MM.1S (cell line): ENCODE measurements at regions not wholly inside any gene's neighbourhood (a gene's known extent, or its start where the extent isn't known, plus 50 kb on each side); places are given as distances from the start of the nearest gene placed in this dataset.

Experiments
- DNase-seq: peaks from one replicate; pipeline ENCODE4 v3.0.0-alpha.2; 2015
- H2AFZ ChIP-seq: fragments of 300-600 bp; sonication (generic); 2 replicates; pipeline ENCODE4 v1.6.0; 2016; ENCODE audit warnings: antibody characterized with exemption, low read length
- H3F3A ChIP-seq: fragments of 300-600 bp; sonication (generic); 2 replicates; pipeline ENCODE4 v1.6.1; 2016; ENCODE audit warnings: mild to moderate bottlenecking, antibody characterized with exemption, low read length, moderate library complexity, mixed read lengths; ENCODE audit not compliant: insufficient read depth
- H3K27ac ChIP-seq: fragments of 300-600 bp; sonication (generic); 2 replicates; pipeline ENCODE4 v1.5.1; 2016; ENCODE audit warnings: mild to moderate bottlenecking, low read length
- H3K27me3 ChIP-seq: fragments of 300-600 bp; sonication (generic); replicated peaks from 2 replicates; pipeline ENCODE4 v1.6.0; 2016; ENCODE audit warnings: low read length; ENCODE audit not compliant: insufficient read depth
- H3K36me3 ChIP-seq: fragments of 300-600 bp; sonication (generic); replicated peaks from 2 replicates; pipeline ENCODE4 v1.6.1; 2016; ENCODE audit warnings: mild to moderate bottlenecking, low read length, mixed read lengths; ENCODE audit not compliant: insufficient read depth
- H3K4me1 ChIP-seq: fragments of 300-600 bp; sonication (generic); 2 replicates; pipeline ENCODE4 v1.6.1; 2016; ENCODE audit warnings: low read length, mixed read lengths
- H3K4me2 ChIP-seq: fragments of 300-600 bp; sonication (generic); 2 replicates; pipeline ENCODE4 v1.6.0; 2016; ENCODE audit warnings: low read depth, low read length
- H3K4me3 ChIP-seq: fragments of 300-600 bp; sonication (generic); 2 replicates; pipeline ENCODE4 v1.5.1; 2016; ENCODE audit warnings: low read length, mixed read lengths
- H3K79me2 ChIP-seq: fragments of 300-600 bp; sonication (generic); 2 replicates; pipeline ENCODE4 v1.6.1; 2016; ENCODE audit warnings: mixed run types, low read length, mixed read lengths
- H3K9ac ChIP-seq: fragments of 300-600 bp; sonication (generic); 2 replicates; pipeline ENCODE4 v1.6.1; 2016; ENCODE audit warnings: low read length, mixed read lengths
- H3K9me2 ChIP-seq: fragments of 300-600 bp; sonication (generic); replicated peaks from 2 replicates; pipeline ENCODE4 v1.6.1; 2016; ENCODE audit warnings: mild to moderate bottlenecking, low read length, mixed read lengths; ENCODE audit not compliant: insufficient read depth
- H3K9me3 ChIP-seq: fragments of 300-600 bp; sonication (generic); replicated peaks from 2 replicates; pipeline ENCODE4 v1.6.1; 2016; ENCODE audit warnings: mild to moderate bottlenecking, low read length, mixed read lengths; ENCODE audit not compliant: insufficient read depth
- H4K20me1 ChIP-seq: fragments of 300-600 bp; sonication (generic); 2 replicates; pipeline ENCODE4 v1.6.1; 2016; ENCODE audit warnings: mild to moderate bottlenecking, low read length, moderate library complexity, mixed read lengths; ENCODE audit not compliant: insufficient read depth
- CTCF ChIP-seq: fragments of 300-600 bp; sonication (generic); IDR thresholded peaks from 2 replicates; pipeline ENCODE4 v1.5.1; 2016; ENCODE audit warnings: antibody characterized with exemption, low read length, mixed read lengths
- EZH2 ChIP-seq: fragments of 300-600 bp; sonication (generic); optimal IDR thresholded peaks from 2 replicates; pipeline ENCODE3; 2017; ENCODE audit warnings: low read depth, mild to moderate bottlenecking, antibody characterized with exemption, low read length, mixed read lengths
- EZH2phosphoT487 ChIP-seq: fragments of 300-600 bp; sonication (generic); IDR thresholded peaks from 2 replicates; pipeline ENCODE4 v1.6.1; 2018; ENCODE audit warnings: antibody characterized with exemption, low read length

GRCh38 chr9:110133059-110133458 lies 74.9 kb downstream of the C9orf152 start:
- Histone ChIP-seq H3K79me2 (peaks cover 98% of the 10 kb centered on the region), H3F3A (no peaks in the 10 kb centered on the region)

DNA sequence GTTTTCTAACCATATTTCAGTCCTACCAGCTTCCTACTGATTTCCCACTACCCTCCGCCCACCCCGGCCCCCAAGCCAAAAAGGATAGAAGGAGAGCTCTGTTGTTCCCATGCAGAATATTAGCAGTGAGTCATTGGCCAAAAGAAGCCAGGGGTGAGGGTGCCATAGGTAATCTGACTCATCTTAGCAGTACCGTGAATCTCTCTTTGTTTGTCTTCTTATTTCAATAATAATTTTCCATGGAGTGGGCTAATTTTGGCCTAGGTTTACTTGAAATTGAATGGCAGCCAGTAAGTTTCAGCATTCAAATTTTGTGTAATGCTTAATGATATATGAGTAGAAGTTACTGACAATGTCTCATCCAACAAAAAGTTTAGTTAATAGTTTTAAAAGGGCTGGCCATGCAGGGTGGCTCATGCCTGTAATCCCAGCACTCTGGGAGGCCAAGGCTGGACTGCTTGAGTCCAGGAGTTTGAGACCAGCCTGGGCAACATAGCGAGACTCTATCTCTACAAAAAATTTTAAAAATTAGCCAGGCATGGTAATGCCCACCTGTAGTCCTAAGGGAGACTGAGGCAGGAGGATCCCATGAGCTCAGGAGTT lies 74.2 kb downstream of the C9orf152 start:
- Histone ChIP-seq H4K20me1 (no peaks in the 10 kb centered on the region; the same call in 1 of the 2 replicates), H3K4me1 (no peaks in the 10 kb centered on the region), H3F3A (no peaks in the 10 kb centered on the region), H3K9me3 (no peaks in the 10 kb centered on the region), H2AFZ (no peak overlapping the region), H3K9me2 (no peaks in the 10 kb centered on the region), H3K27ac (no peak overlapping the region), H3K27me3 (no peaks in the 10 kb centered on the region), H3K4me2 (no peak overlapping the region), H3K9ac (no peak overlapping the region), H3K79me2 (peaks cover 98% of the 10 kb centered on the region), H3K4me3 (no peak overlapping the region), H3K36me3 (peaks cover 20% of the 10 kb centered on the region)
- DNase-seq = no peak
- TF ChIP-seq EZH2 = no peak
- no peak for TF ChIP-seq CTCF
- no peak for TF ChIP-seq EZH2phosphoT487

More at GRCh38 chr9:110133059-110133458, 74.9 kb downstream of the C9orf152 start:
- H3K27me3 ChIP-seq = no peaks in the 10 kb centered on the region
- no peak overlapping the region for H3K4me2 ChIP-seq
- no peak for DNase-seq
- H3K36me3 ChIP-seq = peaks cover 20% of the 10 kb centered on the region
- no peak overlapping the region for H3K4me3 ChIP-seq
- no peak overlapping the region for H3K27ac ChIP-seq
- H2AFZ ChIP-seq = no peak overlapping the region
- no peaks in the 10 kb centered on the region for H3K9me3 ChIP-seq
- TF ChIP-seq EZH2phosphoT487 (no peak), CTCF (no peak), EZH2 (no peak)
- H3K4me1 ChIP-seq = no peaks in the 10 kb centered on the region
- peaks cover under 1% of the 10 kb centered on the region; the same call in 1 of the 2 replicates for H4K20me1 ChIP-seq
- no peak overlapping the region for H3K9ac ChIP-seq
- H3K9me2 ChIP-seq = no peaks in the 10 kb centered on the region

- Histone ChIP-seq H3K27ac (no peak overlapping the region), H3F3A (no peaks in the 10 kb centered on the region), H3K79me2 (peaks cover 98% of the 10 kb centered on the region), H3K9me2 (no peaks in the 10 kb centered on the region), H3K27me3 (no peaks in the 10 kb centered on the region), H3K36me3 (peaks cover 20% of the 10 kb centered on the region), H3K9me3 (no peaks in the 10 kb centered on the region), H3K4me3 (no peak overlapping the region), H3K4me2 (no peak overlapping the region), H4K20me1 (no peaks in the 10 kb centered on the region), H3K9ac (no peak overlapping the region), H2AFZ (no peak overlapping the region), H3K4me1 (peaks cover 13% of the 10 kb centered on the region)
- TF ChIP-seq EZH2phosphoT487 (no peak), CTCF (no peak), EZH2 (no peak)
- DNase-seq = no peak
Observed at GRCh38 chr9:110135846-110136245, 72.1 kb downstream of the C9orf152 start.
